ENCODE measurements at regions not wholly inside any gene's neighbourhood (a gene's known extent, or its start where the extent isn't known, plus 50 kb on each side); places are given as distances from the start of the nearest gene placed in this dataset.

DNA sequence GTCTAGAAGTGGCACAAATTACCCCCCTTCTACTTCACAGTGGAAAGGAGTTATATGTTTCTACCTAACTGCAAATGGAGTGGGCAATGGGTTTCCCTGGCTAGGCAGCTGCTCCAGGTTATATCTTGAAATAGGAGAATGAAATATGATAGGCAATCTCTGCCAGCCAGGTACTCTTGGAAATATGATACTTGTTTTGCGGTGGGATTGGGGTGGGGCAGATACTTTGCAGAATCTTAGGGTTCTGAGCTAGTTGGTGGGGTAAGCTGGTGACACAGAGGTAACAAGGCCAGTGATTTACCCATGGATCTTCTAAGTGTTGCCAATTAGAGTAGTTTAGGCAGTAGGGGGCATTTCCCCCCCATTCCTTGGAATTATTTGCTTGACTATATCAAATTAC is 140.1 kb downstream of the ATP23 start:
- TF ChIP-seq, protein P1, sequence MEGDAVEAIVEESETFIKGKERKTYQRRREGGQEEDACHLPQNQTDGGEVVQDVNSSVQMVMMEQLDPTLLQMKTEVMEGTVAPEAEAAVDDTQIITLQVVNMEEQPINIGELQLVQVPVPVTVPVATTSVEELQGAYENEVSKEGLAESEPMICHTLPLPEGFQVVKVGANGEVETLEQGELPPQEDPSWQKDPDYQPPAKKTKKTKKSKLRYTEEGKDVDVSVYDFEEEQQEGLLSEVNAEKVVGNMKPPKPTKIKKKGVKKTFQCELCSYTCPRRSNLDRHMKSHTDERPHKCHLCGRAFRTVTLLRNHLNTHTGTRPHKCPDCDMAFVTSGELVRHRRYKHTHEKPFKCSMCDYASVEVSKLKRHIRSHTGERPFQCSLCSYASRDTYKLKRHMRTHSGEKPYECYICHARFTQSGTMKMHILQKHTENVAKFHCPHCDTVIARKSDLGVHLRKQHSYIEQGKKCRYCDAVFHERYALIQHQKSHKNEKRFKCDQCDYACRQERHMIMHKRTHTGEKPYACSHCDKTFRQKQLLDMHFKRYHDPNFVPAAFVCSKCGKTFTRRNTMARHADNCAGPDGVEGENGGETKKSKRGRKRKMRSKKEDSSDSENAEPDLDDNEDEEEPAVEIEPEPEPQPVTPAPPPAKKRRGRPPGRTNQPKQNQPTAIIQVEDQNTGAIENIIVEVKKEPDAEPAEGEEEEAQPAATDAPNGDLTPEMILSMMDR (IDR thresholded peaks at IDR 0.05; ENCODE audit: low read depth, low read length, missing control alignments) = no peak

DNA sequence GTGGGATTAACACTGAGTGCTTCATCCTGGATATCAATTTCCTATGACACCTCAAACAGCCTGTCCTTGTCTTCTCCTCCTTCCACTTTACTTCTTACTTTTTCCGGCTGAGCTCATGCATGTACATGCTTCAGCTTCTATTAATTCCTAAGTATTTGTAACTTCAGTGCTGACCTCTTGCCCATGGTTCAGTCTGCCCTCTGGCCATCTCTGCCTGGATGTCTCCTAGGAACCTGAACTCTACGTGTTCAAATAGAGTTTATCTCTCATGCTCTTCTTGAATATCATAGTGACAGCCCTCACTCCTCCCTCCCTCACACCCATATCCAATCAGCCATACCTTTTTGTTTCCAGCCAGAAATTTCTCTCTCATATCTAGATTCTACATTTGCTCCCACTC is 141.6 kb downstream of the ATP23 start:
- DNase-seq (ENCODE audit: extremely low read depth, low read depth) = no peak
- TF ChIP-seq, protein P1 (IDR thresholded peaks at IDR 0.05; ENCODE audit: low read depth, low read length, missing control alignments) = no peak
- H3K4me3 ChIP-seq (replicated peaks; ENCODE audit: low read depth, low read length) = no peak overlapping the region

More for the DNA sequence above, 140.1 kb downstream of the ATP23 start:
- no peak overlapping the region for H3K4me3 ChIP-seq (replicated peaks; ENCODE audit: low read depth, low read length)
- no peak for DNase-seq (ENCODE audit: extremely low read depth, low read depth)

DNA sequence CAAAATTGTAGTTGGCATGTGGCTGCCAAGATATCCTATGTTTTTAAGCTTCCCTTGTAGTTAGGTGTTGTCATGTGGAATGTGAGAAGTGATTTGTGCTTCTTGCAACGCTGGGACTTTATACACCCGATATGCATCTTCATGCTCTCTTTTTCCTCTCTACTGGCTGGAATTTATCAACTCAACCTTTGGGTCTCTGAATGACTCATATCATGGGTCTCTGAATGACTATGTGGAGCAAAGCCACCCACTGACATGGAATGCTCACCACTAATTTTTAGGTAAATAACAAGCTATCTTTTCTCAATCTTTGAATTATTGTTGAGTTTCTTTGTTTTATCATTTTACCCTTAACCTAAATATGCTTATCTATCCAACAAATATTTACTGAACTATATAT is 144.6 kb downstream of the ATP23 start:
- DNase-seq (ENCODE audit: extremely low read depth, low read depth) = no peak
- H3K4me3 ChIP-seq (replicated peaks; ENCODE audit: low read depth, low read length) = no peak overlapping the region
- TF ChIP-seq, protein P1 (IDR thresholded peaks at IDR 0.05; ENCODE audit: low read depth, low read length, missing control alignments) = no peak

DNA sequence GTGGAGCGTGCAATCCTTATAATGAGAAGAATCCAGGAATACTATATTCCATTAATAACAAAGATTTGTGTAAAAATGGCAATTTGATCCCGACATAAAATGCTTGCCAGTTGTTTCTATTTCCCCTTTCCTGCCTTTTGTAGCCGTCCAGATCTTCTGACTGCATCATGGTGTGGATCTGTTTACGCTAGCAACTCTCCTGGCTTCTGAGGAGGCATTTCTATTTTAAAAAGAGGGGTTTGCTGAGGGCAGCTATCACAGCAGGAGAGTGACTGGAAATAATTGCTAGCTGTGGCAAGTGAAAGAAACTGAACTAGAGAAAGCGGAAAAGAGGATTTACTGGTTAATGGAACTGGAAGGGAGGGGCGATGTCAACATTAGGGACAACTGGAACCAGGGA is 145.6 kb downstream of the ATP23 start:
- no peak for DNase-seq (ENCODE audit: extremely low read depth, low read depth)
- H3K4me3 ChIP-seq (replicated peaks; ENCODE audit: low read depth, low read length) = no peak overlapping the region
- TF ChIP-seq, protein P1 (IDR thresholded peaks at IDR 0.05; ENCODE audit: low read depth, low read length, missing control alignments) = no peak

DNA sequence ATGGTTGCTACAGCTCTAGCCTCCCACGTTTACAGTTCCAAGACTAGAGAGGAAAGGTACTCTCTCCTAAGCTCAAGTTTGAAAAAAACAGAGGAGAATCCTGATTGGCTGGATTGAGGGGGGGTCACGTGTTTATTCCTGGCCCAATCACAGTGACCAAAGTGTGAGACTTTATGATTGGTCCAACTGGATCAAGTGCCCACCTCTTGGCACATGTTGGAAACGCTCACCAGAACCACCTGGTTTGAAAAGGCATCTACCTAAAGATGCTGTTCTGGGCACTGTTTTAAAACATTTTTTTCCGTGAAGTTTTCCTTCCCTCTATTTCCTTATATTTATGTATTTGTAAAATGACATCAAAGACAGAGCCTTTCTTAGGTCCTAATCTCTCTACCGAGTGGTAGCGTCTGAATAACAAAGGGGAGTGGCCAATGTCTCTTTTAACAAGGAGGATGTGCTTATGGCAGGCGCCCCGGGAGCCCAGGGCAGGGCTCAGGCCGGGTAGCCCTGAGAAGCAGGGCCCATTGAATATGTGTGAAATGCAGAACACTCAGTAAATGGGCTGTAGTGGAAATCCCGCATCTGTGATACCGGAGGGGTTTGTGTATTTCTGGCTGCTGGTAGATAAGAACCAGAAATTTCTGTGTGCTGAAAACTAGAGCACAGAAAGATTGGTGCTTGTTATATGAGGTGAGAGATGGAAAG is 146.2 kb downstream of the ATP23 start:
- no peak for DNase-seq (ENCODE audit: extremely low read depth, low read depth)
- no peak overlapping the region for H3K4me3 ChIP-seq (replicated peaks; ENCODE audit: low read depth, low read length)
- TF ChIP-seq, protein P1 (IDR thresholded peaks at IDR 0.05; ENCODE audit: low read depth, low read length, missing control alignments) = no peak

DNA sequence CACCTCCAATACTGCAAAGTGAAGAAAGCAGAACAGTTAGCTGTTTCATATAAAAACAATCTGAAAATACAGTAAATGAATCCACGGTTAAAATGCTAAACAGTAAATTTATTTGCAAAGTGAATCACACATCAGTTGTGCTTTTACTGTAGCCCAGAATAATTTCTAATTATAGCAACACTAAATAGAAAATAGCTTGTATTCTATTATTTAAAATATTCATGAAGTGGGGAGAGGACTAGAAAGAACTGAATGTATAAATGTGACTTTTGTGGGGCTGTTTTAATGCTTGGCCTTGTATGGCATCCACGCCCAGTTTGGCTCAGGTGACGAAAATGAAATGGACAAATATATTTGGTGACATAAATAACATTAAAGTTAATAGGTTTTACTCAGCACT is 148.2 kb downstream of the ATP23 start:
- TF ChIP-seq, protein P1 (IDR thresholded peaks at IDR 0.05; ENCODE audit: low read depth, low read length, missing control alignments) = no peak
- no peak for DNase-seq (ENCODE audit: extremely low read depth, low read depth)
- no peak overlapping the region for H3K4me3 ChIP-seq (replicated peaks; ENCODE audit: low read depth, low read length)

DNA sequence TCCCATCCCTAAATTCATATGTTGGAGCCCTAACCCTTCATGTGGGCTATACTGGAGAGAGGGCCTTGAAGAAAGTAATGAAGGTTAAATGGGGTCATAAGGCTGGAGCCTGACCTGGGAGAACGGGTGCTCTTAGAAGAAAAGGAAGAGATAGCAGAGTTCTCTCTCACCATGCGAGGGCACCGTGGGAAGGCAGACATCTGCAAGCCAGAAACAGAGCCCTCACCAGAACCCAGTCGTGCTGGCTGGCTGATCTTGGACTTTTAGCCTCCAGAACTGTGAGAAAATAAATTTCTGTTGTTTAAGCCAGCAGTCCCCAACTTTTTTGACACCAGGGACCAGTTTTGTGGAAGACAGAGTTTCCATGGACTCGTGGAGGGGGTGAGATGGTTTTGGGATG is 149.3 kb downstream of the ATP23 start:
- H3K4me3 ChIP-seq (replicated peaks; ENCODE audit: low read depth, low read length) = no peak overlapping the region
- TF ChIP-seq, protein P1 (IDR thresholded peaks at IDR 0.05; ENCODE audit: low read depth, low read length, missing control alignments) = no peak
- no peak for DNase-seq (ENCODE audit: extremely low read depth, low read depth)

Measured in HFF-Myc (cell line).